C4-2B (cell line): ENCODE measurements at regions not wholly inside any gene's neighbourhood (a gene's known extent, or its start where the extent isn't known, plus 50 kb on each side); places are given as distances from the start of the nearest gene placed in this dataset.
"Not testable (repeated sequence)": the region's sequence is repeated elsewhere in the genome, so short reads cannot be mapped to it uniquely, and the experiment has no call there.

Source experiments
- CTCF ChIP-seq: fragments of 450-650 bp; conservative IDR thresholded peaks from 2 replicates; pipeline ENCODE4 v1.5.1; 2017; ENCODE audit warnings: mild to moderate bottlenecking
- ZFX ChIP-seq: fragments of 450-650 bp; IDR thresholded peaks from 2 replicates; pipeline ENCODE4 v1.6.1; 2017

- not testable (repeated sequence) for TF ChIP-seq CTCF, ZFX
Measured at GRCh38 chr9:138211070-138211469, 333.5 kb downstream of the CACNA1B start.
